GM12875 (cell line): ENCODE measurements at regions not wholly inside any gene's neighbourhood (a gene's known extent, or its start where the extent isn't known, plus 50 kb on each side); places are given as distances from the start of the nearest gene placed in this dataset.

Experiments
- H3K4me3 ChIP-seq: one replicate; pipeline ENCODE4 v1.5.1; 2011; ENCODE audit warnings: low read depth, low read length, control low read depth
- CTCF ChIP-seq: IDR thresholded peaks from 2 replicates; pipeline ENCODE4 v1.5.1; 2011; ENCODE audit warnings: low read depth, mild to moderate bottlenecking, control low read depth, inconsistent platforms, low read length, moderate library complexity, borderline replicate concordance; ENCODE audit not compliant: insufficient read depth

- H3K4me3 ChIP-seq = no peak overlapping the region
- TF ChIP-seq CTCF = no peak
Measured at GRCh38 chr17:71726341-71726740, 394.5 kb upstream of the SOX9 start.

- TF ChIP-seq CTCF = no peak
- no peak overlapping the region for H3K4me3 ChIP-seq
Measured at GRCh38 chr17:71727292-71727691, 393.5 kb upstream of the SOX9 start.

- TF ChIP-seq CTCF = no peak
- H3K4me3 ChIP-seq = no peak overlapping the region
Measured at GRCh38 chr17:71727723-71728122, 393.1 kb upstream of the SOX9 start.

- no peak for TF ChIP-seq CTCF
- no peak overlapping the region for H3K4me3 ChIP-seq
Measured at GRCh38 chr17:71730871-71731270, 389.9 kb upstream of the SOX9 start.

GRCh38 chr17:71735893-71736292, 384.9 kb upstream of the SOX9 start:
- H3K4me3 ChIP-seq = no peak overlapping the region
- TF ChIP-seq CTCF = no peak

GRCh38 chr17:71740866-71741265, 380.0 kb upstream of the SOX9 start:
- no peak overlapping the region for H3K4me3 ChIP-seq
- TF ChIP-seq CTCF = no peak

GRCh38 chr17:71741836-71742235, 379.0 kb upstream of the SOX9 start:
- H3K4me3 ChIP-seq = no peak overlapping the region
- TF ChIP-seq CTCF = no peak
